CD4-positive, alpha-beta T cell (primary cell): ENCODE measurements at regions not wholly inside any gene's neighbourhood (a gene's known extent, or its start where the extent isn't known, plus 50 kb on each side); places are given as distances from the start of the nearest gene placed in this dataset.
"Not testable (repeated sequence)": the region's sequence is repeated elsewhere in the genome, so short reads cannot be mapped to it uniquely, and the experiment has no call there.

ENCODE experiments used
- ATAC-seq: fragments of 200-7000 bp; cut with Tn5 transposase; one replicate; pipeline ENCODE4 v1.10.0; 2022; ENCODE audit warnings: mild to moderate bottlenecking; ENCODE audit not compliant: poor library complexity
- CTCF ChIA-PET: fragments of 350-600 bp; sonication (Branson Sonifier 250); formaldehyde crosslinking; loops from one replicate; lab custom pipeline; 2021; ENCODE audit warnings: antibody characterized with exemption, inconsistent platforms; lab: Charles Lee
- POLR2A ChIA-PET: fragments of 350-600 bp; sonication (Branson Sonifier 250); formaldehyde crosslinking; loops from one replicate; lab custom pipeline; 2021; ENCODE audit warnings: antibody characterized with exemption, inconsistent platforms; lab: Charles Lee
- DNase-seq, 14 experiments: peaks; one replicate each; pipeline ENCODE4 v3.0.0-alpha.2; 2013 to 2020; ENCODE audit warnings: mixed read lengths in 2 of 14
- H3K27ac ChIP-seq, 2 donors: one replicate each; pipeline versions ENCODE4 v1.5.1 to v1.7.0; 2013; ENCODE audit warnings: low read length in 2 of 2, low read depth in 1 of 2, mild to moderate bottlenecking in 1 of 2
- H3K27me3 ChIP-seq, 2 experiments: 1 replicate in 1 of 2; 2 replicates in 1 of 2; pipeline versions ENCODE4 v1.6.1 to v1.7.0; 2013; ENCODE audit warnings: low read length in 2 of 2, control low read depth in 1 of 2, mild to moderate bottlenecking in 1 of 2, moderate library complexity in 1 of 2; ENCODE audit not compliant: insufficient read depth in 2 of 2, control insufficient read depth in 1 of 2
- H3K36me3 ChIP-seq: one replicate; pipeline ENCODE4 v1.6.1; 2013; ENCODE audit warnings: low read length, control low read depth; ENCODE audit not compliant: insufficient read depth
- H3K4me1 ChIP-seq: one replicate; pipeline ENCODE4 v1.6.1; 2013; ENCODE audit warnings: low read length, control low read depth; ENCODE audit not compliant: insufficient read depth
- H3K4me3 ChIP-seq: one replicate; pipeline ENCODE4 v1.5.1; 2013; ENCODE audit warnings: mild to moderate bottlenecking, low read length, moderate library complexity
- H3K9me3 ChIP-seq, 2 experiments: 1 replicate in 1 of 2; 2 replicates in 1 of 2; pipeline versions ENCODE4 v1.6.1 to v1.7.0; 2013; ENCODE audit warnings: low read length in 2 of 2, mild to moderate bottlenecking in 2 of 2, control low read depth in 1 of 2, moderate library complexity in 1 of 2; ENCODE audit not compliant: control insufficient read depth in 1 of 2, insufficient read depth in 1 of 2
- H3K27ac Mint-ChIP-seq: one replicate; pipeline ENCODE4 v1.8.0; 2020; ENCODE audit warnings: mixed read lengths
- H3K27me3 Mint-ChIP-seq: one replicate; pipeline ENCODE4 v1.8.0; 2021; ENCODE audit warnings: mixed read lengths
- H3K36me3 Mint-ChIP-seq: one replicate; pipeline ENCODE4 v1.8.0; 2021; ENCODE audit warnings: low read depth, mixed read lengths
- H3K4me1 Mint-ChIP-seq: one replicate; pipeline ENCODE4 v1.8.0; 2021; ENCODE audit warnings: low read depth, mixed read lengths
- H3K4me3 Mint-ChIP-seq: one replicate; pipeline ENCODE4 v1.8.0; 2020; ENCODE audit warnings: mild to moderate bottlenecking, mixed read lengths
- H3K9me3 Mint-ChIP-seq: one replicate; pipeline ENCODE4 v1.8.0; 2020; ENCODE audit warnings: mixed read lengths
- CTCF ChIP-seq: fragments of 200-600 bp; IDR thresholded peaks from one replicate; pipeline ENCODE4 v1.8.0; 2022; ENCODE audit warnings: antibody characterized with exemption, mild to moderate bottlenecking
- intact Hi-C, 2 experiments: fragments of 100-400 bp; cut with DNase I in 1 of 2; cut with micrococcal nuclease in 1 of 2; formaldehyde crosslinking; loops; one replicate each; pipeline versions ENCODE4 v1.15.1 to v1.9.0; 2023 to 2025; cut with DNase I, micrococcal nuclease

GRCh38 chr4:127486248-127486647, 146.5 kb upstream of the INTU start:
- Mint-ChIP-seq H3K27ac (no peak overlapping the region), H3K27me3 (no peaks in the 10 kb centered on the region)

GRCh38 chr4:127491571-127491970, 141.2 kb upstream of the INTU start:
- intact Hi-C loops = no loop called here
- H3K36me3 Mint-ChIP-seq = no peaks in the 10 kb centered on the region
- peaks cover 3% of the 10 kb centered on the region for H3K9me3 Mint-ChIP-seq
- H3K27ac ChIP-seq = no peak overlapping the region
- H3K4me3 Mint-ChIP-seq = no peak overlapping the region
- H3K27ac Mint-ChIP-seq = no peak overlapping the region
- DNase-seq = no peak
- H3K4me3 ChIP-seq = no peak overlapping the region
- CTCF ChIA-PET = no interaction called here
- no peak for ATAC-seq
- no peak for TF ChIP-seq CTCF
- H3K36me3 ChIP-seq = no peaks in the 10 kb centered on the region
- no peaks in the 10 kb centered on the region for H3K4me1 ChIP-seq
- POLR2A ChIA-PET = no interaction called here
- H3K9me3 ChIP-seq = no peaks in the 10 kb centered on the region
- no peaks in the 10 kb centered on the region for H3K27me3 Mint-ChIP-seq
- no peaks in the 10 kb centered on the region for H3K4me1 Mint-ChIP-seq
- H3K27me3 ChIP-seq = no peaks in the 10 kb centered on the region

More at GRCh38 chr4:127486248-127486647, 146.5 kb upstream of the INTU start:
- Histone ChIP-seq H3K27ac (no peak overlapping the region), H3K27me3 (no peaks in the 10 kb centered on the region), H3K9me3 (no peaks in the 10 kb centered on the region), H3K4me3 (no peak overlapping the region), H3K36me3 (no peaks in the 10 kb centered on the region), H3K4me1 (no peaks in the 10 kb centered on the region)
- ATAC-seq = no peak
- H3K4me3 Mint-ChIP-seq = no peak overlapping the region
- H3K4me1 Mint-ChIP-seq = no peaks in the 10 kb centered on the region
- H3K9me3 Mint-ChIP-seq = no peaks in the 10 kb centered on the region
- H3K36me3 Mint-ChIP-seq = no peaks in the 10 kb centered on the region
- intact Hi-C loops = no loop called here
- DNase-seq = no peak
- no peak for TF ChIP-seq CTCF
- ChIA-PET CTCF (no interaction called here), POLR2A (no interaction called here)

- H3K4me1 ChIP-seq, POLR2A ChIA-PET, H3K9me3 ChIP-seq, H3K4me1 Mint-ChIP-seq, H3K27me3 ChIP-seq, H3K36me3 Mint-ChIP-seq, intact Hi-C loops, DNase-seq, H3K27me3 Mint-ChIP-seq, H3K36me3 ChIP-seq, H3K27ac ChIP-seq, ATAC-seq, H3K9me3 Mint-ChIP-seq, H3K4me3 Mint-ChIP-seq, CTCF ChIA-PET, H3K4me3 ChIP-seq, H3K27ac Mint-ChIP-seq: not testable (repeated sequence)
Measured at GRCh38 chr4:127496875-127497274, 135.9 kb upstream of the INTU start.

GRCh38 chr4:127498366-127498765, 134.4 kb upstream of the INTU start:
- ChIA-PET CTCF (no interaction called here), POLR2A (no interaction called here)
- TF ChIP-seq CTCF = no peak
- intact Hi-C loops = no loop called here
- H3K36me3 ChIP-seq = no peaks in the 10 kb centered on the region
- Mint-ChIP-seq H3K36me3 (no peaks in the 10 kb centered on the region), H3K4me1 (no peaks in the 10 kb centered on the region), H3K27ac (no peak overlapping the region), H3K9me3 (peaks cover 3% of the 10 kb centered on the region), H3K4me3 (no peak overlapping the region), H3K27me3 (peaks cover 7% of the 10 kb centered on the region)
- H3K9me3 ChIP-seq = no peaks in the 10 kb centered on the region
- no peaks in the 10 kb centered on the region for H3K4me1 ChIP-seq
- H3K4me3 ChIP-seq = no peak overlapping the region
- DNase-seq (no peak), ATAC-seq (no peak)
- no peaks in the 10 kb centered on the region for H3K27me3 ChIP-seq
- H3K27ac ChIP-seq = no peak overlapping the region
